RCC 7860 (cell line): ENCODE measurements at regions not wholly inside any gene's neighbourhood (a gene's known extent, or its start where the extent isn't known, plus 50 kb on each side); places are given as distances from the start of the nearest gene placed in this dataset.
"Not testable (repeated sequence)": the region's sequence is repeated elsewhere in the genome, so short reads cannot be mapped to it uniquely, and the experiment has no call there.

Experiments used
- DNase-seq: peaks from one replicate; pipeline ENCODE4 v3.0.0-alpha.2; 2015; ENCODE audit warnings: low spot score
- FAIRE-seq: peaks from 2 replicates; lab custom pipeline; 2012; peaks lifted over from hg19 to GRCh38; lab: Jason Lieb, UNC

- DNase-seq (no peak), FAIRE-seq (no peak)
Observed at GRCh38 chr18:78239090-78239457, 740.5 kb upstream of the SALL3 start.

GRCh38 chr18:78240101-78240500 is 739.5 kb upstream of the SALL3 start:
- FAIRE-seq, result no peak
- no peak for DNase-seq

GRCh38 chr18:78240627-78241252 is 738.9 kb upstream of the SALL3 start:
- FAIRE-seq, result no peak
- no peak for DNase-seq

GRCh38 chr18:78241535-78242253 is 737.9 kb upstream of the SALL3 start:
- FAIRE-seq (no peak), DNase-seq (no peak)

GRCh38 chr18:78242254-78242643 is 737.4 kb upstream of the SALL3 start:
- no peak for FAIRE-seq
- DNase-seq, result no peak

- DNase-seq (no peak), FAIRE-seq (no peak)
Observed at GRCh38 chr18:78242806-78243205, 736.8 kb upstream of the SALL3 start.

GRCh38 chr18:78244779-78245178 is 734.8 kb upstream of the SALL3 start:
- no peak for FAIRE-seq

GRCh38 chr18:78245451-78245850 is 734.2 kb upstream of the SALL3 start:
- FAIRE-seq, result no peak
- DNase-seq, result no peak

More at GRCh38 chr18:78244779-78245178, 734.8 kb upstream of the SALL3 start:
- no peak for DNase-seq

- DNase-seq (no peak), FAIRE-seq (no peak)
Observed at GRCh38 chr18:78246050-78246449, 733.6 kb upstream of the SALL3 start.

GRCh38 chr18:78246588-78246987 is 733.0 kb upstream of the SALL3 start:
- no peak for FAIRE-seq

GRCh38 chr18:78247615-78248289 is 731.9 kb upstream of the SALL3 start:
- no peak for FAIRE-seq
- DNase-seq, result no peak

More at GRCh38 chr18:78246588-78246987, 733.0 kb upstream of the SALL3 start:
- no peak for DNase-seq

GRCh38 chr18:78255013-78255412 is 724.6 kb upstream of the SALL3 start:
- no peak for FAIRE-seq
- no peak for DNase-seq

GRCh38 chr18:78268226-78268988 is 711.2 kb upstream of the SALL3 start:
- FAIRE-seq, result no peak

GRCh38 chr18:78271790-78272189 is 707.8 kb upstream of the SALL3 start:
- DNase-seq, result no peak

More at GRCh38 chr18:78268226-78268988, 711.2 kb upstream of the SALL3 start:
- DNase-seq, result no peak

GRCh38 chr18:78273876-78274275 is 705.7 kb upstream of the SALL3 start:
- DNase-seq, result no peak
- no peak for FAIRE-seq

More at GRCh38 chr18:78271790-78272189, 707.8 kb upstream of the SALL3 start:
- no peak for FAIRE-seq

- FAIRE-seq, DNase-seq: not testable (repeated sequence)
Observed at GRCh38 chr18:78283425-78283824, 696.2 kb upstream of the SALL3 start.

- FAIRE-seq, result no peak
- no peak for DNase-seq
Observed at GRCh38 chr18:78292618-78293380, 686.8 kb upstream of the SALL3 start.

- DNase-seq (no peak), FAIRE-seq (no peak)
Observed at GRCh38 chr18:78293540-78293939, 686.1 kb upstream of the SALL3 start.

- FAIRE-seq, result no peak
- DNase-seq, result no peak
Observed at GRCh38 chr18:78293940-78294541, 685.6 kb upstream of the SALL3 start.

- FAIRE-seq (no peak), DNase-seq (no peak)
Observed at GRCh38 chr18:78295262-78295661, 684.4 kb upstream of the SALL3 start.
